K562 (cell line): ENCODE measurements at regions not wholly inside any gene's neighbourhood (a gene's known extent, or its start where the extent isn't known, plus 50 kb on each side); places are given as distances from the start of the nearest gene placed in this dataset.

ENCODE experiments used
- ATAC-seq: fragments of 200-7000 bp; cut with Tn5 transposase; 3 replicates; pipeline ENCODE4 v1.9.1; 2020; ENCODE audit warnings: moderate library complexity
- BruUV-seq: library from RNA; stranded (reverse); fragments of 400-500 nt; replicated peaks from 2 replicates; lab custom pipeline; 2021; lab: Mats Ljungman, UMichigan
- CTCF ChIA-PET: fragments of 300-600 bp; formaldehyde crosslinking; extraction: SDS; loops from one replicate; lab custom pipeline; 2021; ENCODE audit warnings: low intra/inter-chr PET ratio; lab: Yijun Ruan, JAX
- POLR2A ChIA-PET: fragments of 300-600, 350-650 bp; sonication (Branson Sonifier 250); formaldehyde crosslinking; extraction: SDS; loops from one replicate; lab custom pipeline; 2021; ENCODE audit warnings: antibody characterized with exemption, inconsistent platforms; lab: Yijun Ruan, JAX
- DNase-seq, 4 experiments: peaks; one replicate each; pipeline versions ENCODE4 v3.0.0 to v3.0.0-alpha.2; 2011 to 2018; ENCODE audit warnings: low spot score in 3 of 4, mixed read lengths in 3 of 4; ENCODE audit errors: extremely low read depth in 1 of 4
- FAIRE-seq: peaks from 2 replicates; lab custom pipeline; 2011; peaks lifted over from hg19 to GRCh38; lab: Jason Lieb, UNC
- H2AFZ ChIP-seq: 2 replicates; pipeline ENCODE4 v1.6.0; 2011; ENCODE audit warnings: low read depth, low read length, control low read depth, inconsistent platforms
- H3K27ac ChIP-seq: fragments of 200-600 bp; 3 replicates; pipeline ENCODE4 v1.8.0; 2011; ENCODE audit warnings: low read depth, mild to moderate bottlenecking, control low read depth, inconsistent platforms, low read length, moderate library complexity, mixed read lengths; ENCODE audit errors: extremely low read depth
- H3K27me3 ChIP-seq, 2 experiments: fragments of 300-600 bp in 1 of 2; 2 replicates in 1 of 2; 3 replicates in 1 of 2; pipeline versions ENCODE4 v1.6.0 to v1.8.0; 2011; ENCODE audit warnings: inconsistent platforms in 2 of 2, low read length in 2 of 2, mild to moderate bottlenecking in 1 of 2, mixed read lengths in 1 of 2, moderate library complexity in 1 of 2; ENCODE audit not compliant: control insufficient read depth in 2 of 2, insufficient read depth in 2 of 2
- H3K36me3 ChIP-seq: fragments of 300-600 bp; 3 replicates; pipeline ENCODE4 v1.8.0; 2011; ENCODE audit warnings: mild to moderate bottlenecking, low read length, inconsistent platforms; ENCODE audit not compliant: control insufficient read depth, insufficient read depth
- H3K4me1 ChIP-seq, 2 experiments: fragments of 200-600 bp in 1 of 2; replicated peaks in 1 of 2; 2 replicates in 1 of 2; 3 replicates in 1 of 2; pipeline versions ENCODE4 v1.5.1 to v1.8.0; 2011; ENCODE audit warnings: inconsistent platforms in 2 of 2, low read length in 2 of 2, mild to moderate bottlenecking in 1 of 2, mixed read lengths in 1 of 2, moderate library complexity in 1 of 2; ENCODE audit not compliant: control insufficient read depth in 2 of 2, insufficient read depth in 2 of 2
- H3K4me2 ChIP-seq: 2 replicates; pipeline ENCODE4 v1.6.1; 2011; ENCODE audit warnings: low read length, control low read depth, inconsistent platforms, mixed read lengths; ENCODE audit not compliant: insufficient read depth
- H3K4me3 ChIP-seq: fragments of 200-600 bp; sonication (generic), shearing (Covaris generic); 2 replicates; pipeline ENCODE4 v1.5.1; 2016; ENCODE audit warnings: control low read depth, inconsistent platforms
- H3K79me2 ChIP-seq: fragments of 200-600 bp; 3 replicates; pipeline ENCODE4 v1.8.0; 2011; ENCODE audit warnings: low read length, inconsistent platforms; ENCODE audit not compliant: control insufficient read depth, insufficient read depth
- H3K9ac ChIP-seq, 2 experiments: 2 replicates each; pipeline versions ENCODE4 v1.6.0 to v1.6.1; 2011; ENCODE audit warnings: low read depth in 2 of 2, low read length in 2 of 2, control low read depth in 1 of 2, inconsistent platforms in 1 of 2, mild to moderate bottlenecking in 1 of 2, mixed read lengths in 1 of 2; ENCODE audit not compliant: insufficient read depth in 1 of 2
- H3K9me1 ChIP-seq: one replicate; pipeline ENCODE4 v1.6.0; 2011; ENCODE audit warnings: inconsistent platforms, mild to moderate bottlenecking, low read length, moderate library complexity; ENCODE audit not compliant: control insufficient read depth, insufficient read depth
- H3K9me3 ChIP-seq: replicated peaks from 2 replicates; pipeline ENCODE4 v1.5.1; 2011; ENCODE audit warnings: low read depth, low read length, inconsistent platforms; ENCODE audit not compliant: control insufficient read depth, insufficient read depth
- H4K20me1 ChIP-seq: replicated peaks from 2 replicates; pipeline ENCODE4 v1.6.1; 2011; ENCODE audit warnings: low read length, inconsistent platforms, mixed read lengths; ENCODE audit not compliant: control insufficient read depth, insufficient read depth
- KHSRP ChIP-seq: fragments of 450-650 bp; IDR thresholded peaks from 2 replicates; pipeline ENCODE4 v1.6.1; 2017
- POLR3G ChIP-seq: IDR thresholded peaks from 2 replicates; pipeline ENCODE4 v1.6.1; 2011; ENCODE audit not compliant: insufficient read length, insufficient replicate concordance; ENCODE audit errors: extremely low read depth
- RAD21 ChIP-seq, 2 experiments: fragments of 250-450 bp in 1 of 2; fragments of 450-650 bp in 1 of 2; sonication (Bioruptor Pico) in 1 of 2; formaldehyde crosslinking in 1 of 2; IDR thresholded peaks in 1 of 2; conservative IDR thresholded peaks in 1 of 2; 2 replicates each; pipeline versions ENCODE4 v1.4.0 to v1.8.0; 2020 to 2022; ENCODE audit warnings: mild to moderate bottlenecking in 2 of 2, moderate library complexity in 1 of 2
- RFX1 ChIP-seq: fragments of 450-650 bp; IDR thresholded peaks from 2 replicates; pipeline ENCODE4 v1.6.1; 2016; ENCODE audit warnings: mild to moderate bottlenecking, moderate library complexity
- SAP30 ChIP-seq: fragments of 200-600 bp; sonication (generic); IDR thresholded peaks from 2 replicates; pipeline ENCODE4 v1.6.1; 2012; ENCODE audit warnings: borderline replicate concordance, low read depth, mild to moderate bottlenecking, moderate library complexity, low read length, control low read depth, inconsistent platforms; ENCODE audit not compliant: insufficient read depth, poor library complexity, severe bottlenecking
- SMARCB1 ChIP-seq: IDR thresholded peaks from 2 replicates; pipeline ENCODE4 v1.6.1; 2011; ENCODE audit warnings: improper control_type of control experiment, low read depth; ENCODE audit not compliant: insufficient read length
- ZNF232 ChIP-seq: sonication (generic); formaldehyde crosslinking; IDR thresholded peaks from 2 replicates; pipeline ENCODE4 v1.8.0; 2022; ENCODE audit warnings: mild to moderate bottlenecking, missing genetic modification reagents
- ZNF830 ChIP-seq: fragments of 250-450 bp; sonication (Bioruptor Pico); IDR thresholded peaks from 2 replicates; pipeline ENCODE4 v1.5.0; 2021; ENCODE audit warnings: mild to moderate bottlenecking
- WGBS: fragments of 100-300 bp; shearing (Covaris generic); methylation state at CpG from one replicate; pipeline ENCODE4 v1.1.6; 2016; ENCODE audit warnings: low coverage, mixed read lengths; ENCODE audit not compliant: insufficient coverage; ENCODE audit errors: missing lambda C conversion rate; 5-methylcytosine and 5-hydroxymethylcytosine counted together
- in situ Hi-C: fragments of 300-500 bp; cut with MboI; formaldehyde crosslinking; loops from 4 replicates; pipeline ENCODE4 v1.15.0; 2018; ENCODE audit warnings: inconsistent platforms, mixed read lengths
- intact Hi-C: fragments of 100-400 bp; cut with micrococcal nuclease; formaldehyde crosslinking; loops from 2 replicates; pipeline ENCODE4 v1.14.2; 2022
- TF ChIP-seq, protein P1 (sequence below): fragments of 450-650 bp; formaldehyde crosslinking; IDR thresholded peaks from 2 replicates; pipeline ENCODE4 v1.4.0; 2022; ENCODE audit warnings: mild to moderate bottlenecking, moderate library complexity
- TF ChIP-seq, protein P2 (sequence below): IDR thresholded peaks from 2 replicates; pipeline ENCODE4 v1.6.1; 2014; ENCODE audit warnings: antibody characterized with exemption
- TF ChIP-seq, protein P3 (sequence below), 3 experiments: IDR thresholded peaks in 2 of 3; conservative IDR thresholded peaks in 1 of 3; 2 replicates each; pipeline ENCODE4 v1.5.1; 2011 to 2012; ENCODE audit warnings: low read length in 3 of 3, mild to moderate bottlenecking in 3 of 3, control low read depth in 2 of 3, improper control_type of control experiment in 1 of 3, inconsistent platforms in 1 of 3, low read depth in 1 of 3, mixed read lengths in 1 of 3, moderate library complexity in 1 of 3; ENCODE audit not compliant: insufficient read depth in 2 of 3

DNA sequence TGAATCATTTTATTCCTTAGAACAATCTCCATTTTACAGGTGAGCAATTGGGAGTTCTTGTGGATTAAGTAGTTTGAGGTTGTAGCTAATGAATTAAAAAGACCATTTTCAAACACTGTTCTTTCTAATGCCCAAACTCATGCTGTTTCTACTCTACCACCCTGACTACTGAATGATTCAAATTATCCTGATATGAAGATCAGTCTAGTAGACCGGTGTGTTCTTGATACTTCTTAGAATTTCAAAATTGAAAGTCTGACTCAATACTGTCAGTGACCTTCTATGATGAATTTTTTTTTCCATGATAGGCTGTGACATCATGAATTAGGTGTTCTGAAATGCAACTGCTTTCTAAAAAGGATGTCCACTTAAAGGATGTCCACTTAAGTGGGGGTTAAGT is 515.5 kb downstream of the DMAC1 start (continued):
- TF ChIP-seq, protein P1, sequence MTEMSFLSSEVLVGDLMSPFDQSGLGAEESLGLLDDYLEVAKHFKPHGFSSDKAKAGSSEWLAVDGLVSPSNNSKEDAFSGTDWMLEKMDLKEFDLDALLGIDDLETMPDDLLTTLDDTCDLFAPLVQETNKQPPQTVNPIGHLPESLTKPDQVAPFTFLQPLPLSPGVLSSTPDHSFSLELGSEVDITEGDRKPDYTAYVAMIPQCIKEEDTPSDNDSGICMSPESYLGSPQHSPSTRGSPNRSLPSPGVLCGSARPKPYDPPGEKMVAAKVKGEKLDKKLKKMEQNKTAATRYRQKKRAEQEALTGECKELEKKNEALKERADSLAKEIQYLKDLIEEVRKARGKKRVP (CRISPR knock-in tag), result no peak
- TF ChIP-seq, protein P2, sequence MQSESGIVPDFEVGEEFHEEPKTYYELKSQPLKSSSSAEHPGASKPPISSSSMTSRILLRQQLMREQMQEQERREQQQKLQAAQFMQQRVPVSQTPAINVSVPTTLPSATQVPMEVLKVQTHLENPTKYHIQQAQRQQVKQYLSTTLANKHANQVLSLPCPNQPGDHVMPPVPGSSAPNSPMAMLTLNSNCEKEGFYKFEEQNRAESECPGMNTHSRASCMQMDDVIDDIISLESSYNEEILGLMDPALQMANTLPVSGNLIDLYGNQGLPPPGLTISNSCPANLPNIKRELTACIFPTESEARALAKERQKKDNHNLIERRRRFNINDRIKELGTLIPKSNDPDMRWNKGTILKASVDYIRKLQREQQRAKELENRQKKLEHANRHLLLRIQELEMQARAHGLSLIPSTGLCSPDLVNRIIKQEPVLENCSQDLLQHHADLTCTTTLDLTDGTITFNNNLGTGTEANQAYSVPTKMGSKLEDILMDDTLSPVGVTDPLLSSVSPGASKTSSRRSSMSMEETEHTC, result no peak

DNA sequence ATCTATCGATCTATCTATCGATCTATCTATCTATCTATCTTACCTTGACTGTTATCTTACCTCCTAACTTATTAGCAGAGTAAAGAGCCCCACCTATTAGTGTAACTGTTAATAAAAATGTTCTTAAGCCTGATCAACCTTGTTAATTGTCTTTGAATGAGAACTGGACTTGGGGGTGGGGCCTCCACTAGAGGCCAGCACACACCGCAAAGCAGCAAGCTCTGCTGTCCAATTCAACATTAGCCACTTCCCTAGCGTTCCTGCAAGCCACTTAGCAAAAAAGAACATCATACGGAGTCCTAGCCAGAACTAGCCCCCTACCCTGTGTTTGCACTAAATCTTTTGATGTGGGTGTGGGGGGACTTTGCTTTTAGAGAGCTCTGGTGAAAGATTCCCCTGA is 515.8 kb downstream of the KDM4C start:
- POLR2A ChIA-PET, result no interaction called here
- FAIRE-seq, result no peak

More for the DNA sequence above, 515.8 kb downstream of the KDM4C start:
- no peak overlapping the region for H2AFZ ChIP-seq
- CTCF ChIA-PET, result no interaction called here
- no peaks in the 10 kb centered on the region for H3K9me1 ChIP-seq
- H3K9me3 ChIP-seq, result no peaks in the 10 kb centered on the region
- H3K4me3 ChIP-seq, result no peak overlapping the region
- peak; percentile 41 to 48; a peak in 3 of 4 replicates for TF ChIP-seq RAD21 (CRISPR knock-in tag; conservative IDR thresholded peaks at IDR 0.05 in 1 of 2, IDR thresholded peaks at IDR 0.05 in 1 of 2)
- TF ChIP-seq KHSRP, result no peak
- no peak for TF ChIP-seq ZNF830 (CRISPR knock-in tag)
- TF ChIP-seq RFX1, result no peak
- TF ChIP-seq SAP30, result no peak
- TF ChIP-seq, protein P3, sequence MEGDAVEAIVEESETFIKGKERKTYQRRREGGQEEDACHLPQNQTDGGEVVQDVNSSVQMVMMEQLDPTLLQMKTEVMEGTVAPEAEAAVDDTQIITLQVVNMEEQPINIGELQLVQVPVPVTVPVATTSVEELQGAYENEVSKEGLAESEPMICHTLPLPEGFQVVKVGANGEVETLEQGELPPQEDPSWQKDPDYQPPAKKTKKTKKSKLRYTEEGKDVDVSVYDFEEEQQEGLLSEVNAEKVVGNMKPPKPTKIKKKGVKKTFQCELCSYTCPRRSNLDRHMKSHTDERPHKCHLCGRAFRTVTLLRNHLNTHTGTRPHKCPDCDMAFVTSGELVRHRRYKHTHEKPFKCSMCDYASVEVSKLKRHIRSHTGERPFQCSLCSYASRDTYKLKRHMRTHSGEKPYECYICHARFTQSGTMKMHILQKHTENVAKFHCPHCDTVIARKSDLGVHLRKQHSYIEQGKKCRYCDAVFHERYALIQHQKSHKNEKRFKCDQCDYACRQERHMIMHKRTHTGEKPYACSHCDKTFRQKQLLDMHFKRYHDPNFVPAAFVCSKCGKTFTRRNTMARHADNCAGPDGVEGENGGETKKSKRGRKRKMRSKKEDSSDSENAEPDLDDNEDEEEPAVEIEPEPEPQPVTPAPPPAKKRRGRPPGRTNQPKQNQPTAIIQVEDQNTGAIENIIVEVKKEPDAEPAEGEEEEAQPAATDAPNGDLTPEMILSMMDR (IDR thresholded peaks at IDR 0.05 in 2 of 3, conservative IDR thresholded peaks at IDR 0.05 in 1 of 3; ENCODE audit: insufficient read depth in 2 of 3, low read depth in 1 of 3, low read length in 3 of 3), result peak in 2 of 3 experiments; percentile 24 to 42; a peak in 4 of 6 replicates
- no peak for TF ChIP-seq ZNF232
- no peak for TF ChIP-seq SMARCB1
- no peak for TF ChIP-seq POLR3G
- no peaks in the 10 kb centered on the region for H3K36me3 ChIP-seq
- no peak overlapping the region for H3K4me2 ChIP-seq
- DNase-seq, result peak in 3 of 4 experiments; percentile 5 to 16 (median 10)
- H3K9ac ChIP-seq, result no peak overlapping the region
- intact Hi-C loops, result no loop called here
- no TSS peak for BruUV-seq
- ATAC-seq, result no peak
- H3K79me2 ChIP-seq, result no peaks in the 10 kb centered on the region
- in situ Hi-C loops, result no loop called here
- H4K20me1 ChIP-seq, result no peaks in the 10 kb centered on the region
- WGBS, result 3% methylated on average over 5 of the region's 5 CpGs
- no peaks in the 10 kb centered on the region for H3K4me1 ChIP-seq
- no peaks in the 10 kb centered on the region for H3K27me3 ChIP-seq
- no peak overlapping the region for H3K27ac ChIP-seq
